WTC11 (cell line): ENCODE measurements at regions not wholly inside any gene's neighbourhood (a gene's known extent, or its start where the extent isn't known, plus 50 kb on each side); places are given as distances from the start of the nearest gene placed in this dataset.

Experiments
- FOXJ3 ChIP-seq: sonication (generic); formaldehyde crosslinking; IDR thresholded peaks from 2 replicates; pipeline ENCODE4 v1.9.0; 2021; ENCODE audit warnings: missing genetic modification reagents, mild to moderate bottlenecking, borderline replicate concordance
- ZNF121 ChIP-seq: sonication (generic); formaldehyde crosslinking; IDR thresholded peaks from 2 replicates; pipeline ENCODE4 v1.8.0; 2023; ENCODE audit warnings: missing genetic modification reagents
- TF ChIP-seq, protein P1 (sequence below): fragments of 200-600 bp; IDR thresholded peaks from 2 replicates; pipeline ENCODE4 v1.8.0; 2022; ENCODE audit warnings: antibody characterized with exemption

- no peak for TF ChIP-seq ZNF121 (CRISPR knock-in tag)
- TF ChIP-seq, protein P1, sequence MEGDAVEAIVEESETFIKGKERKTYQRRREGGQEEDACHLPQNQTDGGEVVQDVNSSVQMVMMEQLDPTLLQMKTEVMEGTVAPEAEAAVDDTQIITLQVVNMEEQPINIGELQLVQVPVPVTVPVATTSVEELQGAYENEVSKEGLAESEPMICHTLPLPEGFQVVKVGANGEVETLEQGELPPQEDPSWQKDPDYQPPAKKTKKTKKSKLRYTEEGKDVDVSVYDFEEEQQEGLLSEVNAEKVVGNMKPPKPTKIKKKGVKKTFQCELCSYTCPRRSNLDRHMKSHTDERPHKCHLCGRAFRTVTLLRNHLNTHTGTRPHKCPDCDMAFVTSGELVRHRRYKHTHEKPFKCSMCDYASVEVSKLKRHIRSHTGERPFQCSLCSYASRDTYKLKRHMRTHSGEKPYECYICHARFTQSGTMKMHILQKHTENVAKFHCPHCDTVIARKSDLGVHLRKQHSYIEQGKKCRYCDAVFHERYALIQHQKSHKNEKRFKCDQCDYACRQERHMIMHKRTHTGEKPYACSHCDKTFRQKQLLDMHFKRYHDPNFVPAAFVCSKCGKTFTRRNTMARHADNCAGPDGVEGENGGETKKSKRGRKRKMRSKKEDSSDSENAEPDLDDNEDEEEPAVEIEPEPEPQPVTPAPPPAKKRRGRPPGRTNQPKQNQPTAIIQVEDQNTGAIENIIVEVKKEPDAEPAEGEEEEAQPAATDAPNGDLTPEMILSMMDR, result no peak
- no peak for TF ChIP-seq FOXJ3 (CRISPR knock-in tag)
These were observed 78.6 kb upstream of the GDNF start for GRCh38 chr5:37918424-37918823.
